HepG2 (cell line): ENCODE measurements at regions not wholly inside any gene's neighbourhood (a gene's known extent, or its start where the extent isn't known, plus 50 kb on each side); places are given as distances from the start of the nearest gene placed in this dataset.

Source experiments
- ATAC-seq: fragments of 200-7000 bp; cut with Tn5 transposase; 3 replicates; pipeline ENCODE4 v1.9.1; 2020; ENCODE audit warnings: mild to moderate bottlenecking, moderate library complexity
- BruUV-seq: library from RNA; stranded (reverse); fragments of 400-500 nt; replicated peaks from 2 replicates; lab custom pipeline; 2021; lab: Mats Ljungman, UMichigan
- CTCF ChIA-PET: fragments of 300-600 bp; formaldehyde crosslinking; extraction: SDS; loops from one replicate; lab custom pipeline; 2021; ENCODE audit warnings: low total read pairs, inconsistent platforms, low intra/inter-chr PET ratio; lab: Yijun Ruan, JAX
- POLR2A ChIA-PET: fragments of 350-600 bp; sonication (Branson Sonifier 250); formaldehyde crosslinking; loops from one replicate; lab custom pipeline; 2020; ENCODE audit warnings: antibody characterized with exemption, inconsistent platforms; lab: Yijun Ruan, JAX
- DNase-seq: peaks from one replicate; pipeline ENCODE4 v3.0.0-alpha.2; 2015; ENCODE audit warnings: low spot score
- FAIRE-seq: peaks from 3 replicates; lab custom pipeline; 2011; peaks lifted over from hg19 to GRCh38; lab: Jason Lieb, UNC
- H2AFZ ChIP-seq: one replicate; pipeline ENCODE4 v1.6.1; 2011; ENCODE audit warnings: low read length, inconsistent platforms
- H3K27ac ChIP-seq: fragments of 300-600 bp; 3 replicates; pipeline ENCODE4 v1.8.0; 2011; ENCODE audit warnings: mixed run types, mild to moderate bottlenecking, mixed read lengths, low read length, inconsistent platforms; ENCODE audit not compliant: insufficient read depth; ENCODE audit errors: extremely low read length
- H3K27me3 ChIP-seq, 2 experiments: fragments of 200-600 bp in 1 of 2; 2 replicates in 1 of 2; 3 replicates in 1 of 2; pipeline versions ENCODE4 v1.6.0 to v1.8.0; 2011; ENCODE audit warnings: low read length in 2 of 2, mild to moderate bottlenecking in 2 of 2, moderate library complexity in 2 of 2, inconsistent platforms in 1 of 2; ENCODE audit not compliant: insufficient read depth in 2 of 2, control insufficient read depth in 1 of 2
- H3K36me3 ChIP-seq, 2 experiments: fragments of 200-600 bp in 1 of 2; replicated peaks in 1 of 2; 2 replicates in 1 of 2; 3 replicates in 1 of 2; pipeline versions ENCODE4 v1.5.1 to v1.8.0; 2011; ENCODE audit warnings: low read length in 2 of 2, inconsistent platforms in 1 of 2; ENCODE audit not compliant: insufficient read depth in 2 of 2, control insufficient read depth in 1 of 2
- H3K4me1 ChIP-seq: 2 replicates; pipeline ENCODE4 v1.5.1; 2012; ENCODE audit warnings: low read length, inconsistent platforms; ENCODE audit not compliant: insufficient read depth
- H3K4me2 ChIP-seq: 2 replicates; pipeline ENCODE4 v1.6.0; 2011; ENCODE audit warnings: low read depth, low read length, inconsistent platforms
- H3K4me3 ChIP-seq, 3 experiments: fragments of 200-600 bp in 1 of 3; sonication (generic), shearing (Covaris generic) in 1 of 3; replicated peaks in 1 of 3; 2 replicates each; pipeline ENCODE4 v1.5.1; 2011 to 2016; ENCODE audit warnings: low read length in 3 of 3, inconsistent platforms in 2 of 3, low read depth in 2 of 3, mild to moderate bottlenecking in 2 of 3, control low read depth in 1 of 3, mixed read lengths in 1 of 3; ENCODE audit not compliant: insufficient read depth in 1 of 3
- H3K79me2 ChIP-seq: one replicate; pipeline ENCODE4 v1.6.1; 2011; ENCODE audit warnings: low read length, inconsistent platforms; ENCODE audit not compliant: insufficient read depth
- H3K9ac ChIP-seq: 2 replicates; pipeline ENCODE4 v1.6.0; 2011; ENCODE audit warnings: mild to moderate bottlenecking, low read depth, low read length, inconsistent platforms; ENCODE audit not compliant: insufficient read depth
- H3K9me3 ChIP-seq: 2 replicates; pipeline ENCODE4 v1.5.1; 2012; ENCODE audit warnings: mild to moderate bottlenecking, low read length
- H4K20me1 ChIP-seq: 2 replicates; pipeline ENCODE4 v1.6.0; 2011; ENCODE audit warnings: inconsistent platforms, mild to moderate bottlenecking, low read length, moderate library complexity; ENCODE audit not compliant: insufficient read depth
- ETV6 ChIP-seq: sonication (generic); formaldehyde crosslinking; conservative IDR thresholded peaks from 2 replicates; pipeline ENCODE4 v1.4.0; 2020; ENCODE audit warnings: missing genetic modification reagents
- MAFF ChIP-seq: IDR thresholded peaks from 2 replicates; pipeline ENCODE4 v1.6.1; 2011; ENCODE audit warnings: low read depth, low read length, improper control_type of control experiment
- MAFK ChIP-seq, 2 experiments: IDR thresholded peaks in 1 of 2; conservative IDR thresholded peaks in 1 of 2; 2 replicates each; pipeline ENCODE4 v1.6.1; 2011; ENCODE audit warnings: improper control_type of control experiment in 2 of 2, low read length in 2 of 2
- NR2C2 ChIP-seq: sonication (generic); formaldehyde crosslinking; IDR thresholded peaks from 2 replicates; pipeline ENCODE4 v1.4.0; 2020; ENCODE audit warnings: missing genetic modification reagents, mild to moderate bottlenecking, moderate library complexity, borderline replicate concordance
- WGBS: methylation state at CpG from one replicate; pipeline ENCODE4 v1.1.6; 2017; ENCODE audit warnings: low lambda C conversion rate; 5-methylcytosine and 5-hydroxymethylcytosine counted together
- in situ Hi-C: cut with HindIII; loops from 2 replicates; pipeline ENCODE4 v1.10.0; 2017; ENCODE audit warnings: low pct_unique_long_range_greater_than_20kb; ENCODE audit not compliant: extremely low pct_ligation_motif_present
- intact Hi-C: fragments of 100-400 bp; cut with micrococcal nuclease; formaldehyde crosslinking; loops from one replicate; pipeline ENCODE4 v1.10.0; 2022; ENCODE audit not compliant: unreplicated experiment

GRCh38 chr14:28196878-28197277, 569.7 kb upstream of the FOXG1 start:
- FAIRE-seq (no peak), DNase-seq (no peak), ATAC-seq (no peak)
- peaks cover 75% of the 10 kb centered on the region for H3K9me3 ChIP-seq
- H3K36me3 ChIP-seq = no peaks in the 10 kb centered on the region
- no peaks in the 10 kb centered on the region for H3K4me1 ChIP-seq
- in situ Hi-C loops (no loop called here), intact Hi-C loops (no loop called here)
- POLR2A ChIA-PET = no interaction called here
- 13% methylated on average over 4 of the region's 4 CpGs for WGBS
- H3K27ac ChIP-seq = no peak overlapping the region
- TF ChIP-seq NR2C2 (no peak), MAFF (peak; percentile 74), MAFK (conservative IDR thresholded peaks at IDR 0.05 in 1 of 2, IDR thresholded peaks at IDR 0.05 in 1 of 2; ENCODE audit: low read length in 2 of 2) (peak; percentile 84 to 88)
- TF ChIP-seq, all 625 proteins: peak for 2
- no TSS peak for BruUV-seq
- CTCF ChIA-PET = no interaction called here
- no peak overlapping the region for H2AFZ ChIP-seq
- no peak overlapping the region for H3K4me3 ChIP-seq
- H3K79me2 ChIP-seq = no peaks in the 10 kb centered on the region
- H3K27me3 ChIP-seq = no peaks in the 10 kb centered on the region
- H3K9ac ChIP-seq = no peak overlapping the region
- no peak overlapping the region for H3K4me2 ChIP-seq
- H4K20me1 ChIP-seq = no peaks in the 10 kb centered on the region

- no peak for TF ChIP-seq ETV6 (CRISPR knock-in tag)
- ATAC-seq (no peak), DNase-seq (no peak), FAIRE-seq (no peak)
- in situ Hi-C loops (no loop called here), intact Hi-C loops (no loop called here)
- Histone ChIP-seq H2AFZ (no peak overlapping the region), H3K4me2 (no peak overlapping the region), H3K36me3 (no peaks in the 10 kb centered on the region), H3K9ac (no peak overlapping the region), H3K27ac (no peak overlapping the region), H3K4me3 (no peak overlapping the region), H3K4me1 (no peaks in the 10 kb centered on the region), H3K9me3 (peaks cover 83% of the 10 kb centered on the region), H3K79me2 (no peaks in the 10 kb centered on the region), H3K27me3 (no peaks in the 10 kb centered on the region), H4K20me1 (no peaks in the 10 kb centered on the region)
- WGBS = under 1% methylated on average over 2 of the region's 2 CpGs
- BruUV-seq = no TSS peak
- CTCF ChIA-PET = no interaction called here
- POLR2A ChIA-PET = no interaction called here
Measured at GRCh38 chr14:28220391-28220790, 546.2 kb upstream of the FOXG1 start.
